Dedifferentiated amniotic fluid mesenchymal stem cell (primary cell): ENCODE measurements at regions not wholly inside any gene's neighbourhood (a gene's known extent, or its start where the extent isn't known, plus 50 kb on each side); places are given as distances from the start of the nearest gene placed in this dataset.
"Not testable (repeated sequence)": the region's sequence is repeated elsewhere in the genome, so short reads cannot be mapped to it uniquely, and the experiment has no call there.

Experiments used
- DNase-seq: peaks from one replicate; pipeline ENCODE4 v3.0.0-alpha.2; 2016; ENCODE audit errors: extremely low spot score

GRCh38 chr4:102397056-102397455 is 51.8 kb upstream of the SLC39A8 start:
- DNase-seq = not testable (repeated sequence)

- no peak for DNase-seq
These were observed 53.7 kb upstream of the SLC39A8 start for GRCh38 chr4:102399021-102399420.

GRCh38 chr4:102400898-102401297 is 55.6 kb upstream of the SLC39A8 start:
- DNase-seq = no peak

GRCh38 chr4:102402223-102402622 is 56.9 kb upstream of the SLC39A8 start:
- DNase-seq = no peak

GRCh38 chr4:102403116-102403515 is 57.8 kb upstream of the SLC39A8 start:
- no peak for DNase-seq

- DNase-seq = no peak
These were observed 59.2 kb upstream of the SLC39A8 start for GRCh38 chr4:102404431-102404969.

- no peak for DNase-seq
These were observed 60.6 kb upstream of the SLC39A8 start for GRCh38 chr4:102405821-102406401.

- not testable (repeated sequence) for DNase-seq
These were observed 65.6 kb upstream of the SLC39A8 start for GRCh38 chr4:102410884-102411283.

- DNase-seq = no peak
These were observed 66.1 kb upstream of the SLC39A8 start for GRCh38 chr4:102411408-102411807.

GRCh38 chr4:102416765-102417164 is 71.5 kb upstream of the SLC39A8 start:
- DNase-seq = no peak

- DNase-seq = no peak
These were observed 75.5 kb upstream of the SLC39A8 start for GRCh38 chr4:102420563-102421398.

GRCh38 chr4:102422843-102423242 is 77.6 kb upstream of the SLC39A8 start:
- DNase-seq = no peak

GRCh38 chr4:102423375-102423774 is 77.8 kb upstream of the NFKB1 start:
- no peak for DNase-seq

- no peak for DNase-seq
These were observed 73.7 kb upstream of the NFKB1 start for GRCh38 chr4:102427371-102427998.

GRCh38 chr4:102428122-102428521 is 73.0 kb upstream of the NFKB1 start:
- DNase-seq = no peak

GRCh38 chr4:102429553-102429952 is 71.6 kb upstream of the NFKB1 start:
- DNase-seq = peak; percentile 66

- peak; percentile 28 for DNase-seq
These were observed 70.7 kb upstream of the NFKB1 start for GRCh38 chr4:102430461-102430910.

- DNase-seq = no peak
These were observed 69.6 kb upstream of the NFKB1 start for GRCh38 chr4:102431608-102431961.

- no peak for DNase-seq
These were observed 64.0 kb upstream of the NFKB1 start for GRCh38 chr4:102437111-102437510.

GRCh38 chr4:102438396-102439235 is 62.5 kb upstream of the NFKB1 start:
- DNase-seq = no peak

GRCh38 chr4:102439236-102439614 is 61.9 kb upstream of the NFKB1 start:
- DNase-seq = peak; percentile 98

- DNase-seq = peak; percentile 75
These were observed 61.3 kb upstream of the NFKB1 start for GRCh38 chr4:102439812-102440211.
